ENCODE measurements at regions not wholly inside any gene's neighbourhood (a gene's known extent, or its start where the extent isn't known, plus 50 kb on each side); places are given as distances from the start of the nearest gene placed in this dataset.

DNA sequence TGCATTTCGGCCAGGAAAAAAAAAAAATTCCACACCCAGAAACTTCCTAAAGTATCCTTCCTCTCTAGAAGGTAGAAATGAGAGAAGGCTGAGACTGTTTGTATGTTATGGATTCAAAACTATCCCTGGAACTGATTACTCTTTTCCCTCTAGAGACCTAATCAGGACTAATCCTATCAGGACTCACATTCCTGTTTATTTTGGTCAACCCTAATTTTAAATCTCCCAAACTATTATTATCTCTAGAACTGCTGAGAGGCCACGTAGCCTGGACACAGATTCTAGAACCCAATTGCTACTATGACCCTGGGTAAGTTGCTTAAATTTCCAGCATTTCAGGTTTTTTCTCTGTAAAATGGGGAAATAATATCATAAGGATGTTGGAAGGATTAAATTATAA is 346.8 kb upstream of the MEOX2 start:
- no peak for DNase-seq
- no peaks in the 10 kb centered on the region for H3K36me3 ChIP-seq
- intact Hi-C loops (cut with DNase I; ENCODE audit: low total_unique reads): no loop called here
- H3K4me1 ChIP-seq: peaks cover 0 to 4% (median 0%) of the 10 kb centered on the region in 4 donors
- no peak overlapping the region for H3K27ac ChIP-seq
- H3K9me3 ChIP-seq: no peaks in the 10 kb centered on the region
- no peak for TF ChIP-seq POLR2A (IDR thresholded peaks at IDR 0.05)
- no peak for TF ChIP-seq EP300 (IDR thresholded peaks at IDR 0.05)
- TF ChIP-seq, protein P1, sequence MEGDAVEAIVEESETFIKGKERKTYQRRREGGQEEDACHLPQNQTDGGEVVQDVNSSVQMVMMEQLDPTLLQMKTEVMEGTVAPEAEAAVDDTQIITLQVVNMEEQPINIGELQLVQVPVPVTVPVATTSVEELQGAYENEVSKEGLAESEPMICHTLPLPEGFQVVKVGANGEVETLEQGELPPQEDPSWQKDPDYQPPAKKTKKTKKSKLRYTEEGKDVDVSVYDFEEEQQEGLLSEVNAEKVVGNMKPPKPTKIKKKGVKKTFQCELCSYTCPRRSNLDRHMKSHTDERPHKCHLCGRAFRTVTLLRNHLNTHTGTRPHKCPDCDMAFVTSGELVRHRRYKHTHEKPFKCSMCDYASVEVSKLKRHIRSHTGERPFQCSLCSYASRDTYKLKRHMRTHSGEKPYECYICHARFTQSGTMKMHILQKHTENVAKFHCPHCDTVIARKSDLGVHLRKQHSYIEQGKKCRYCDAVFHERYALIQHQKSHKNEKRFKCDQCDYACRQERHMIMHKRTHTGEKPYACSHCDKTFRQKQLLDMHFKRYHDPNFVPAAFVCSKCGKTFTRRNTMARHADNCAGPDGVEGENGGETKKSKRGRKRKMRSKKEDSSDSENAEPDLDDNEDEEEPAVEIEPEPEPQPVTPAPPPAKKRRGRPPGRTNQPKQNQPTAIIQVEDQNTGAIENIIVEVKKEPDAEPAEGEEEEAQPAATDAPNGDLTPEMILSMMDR (IDR thresholded peaks at IDR 0.05): no peak
- no peak for TF ChIP-seq POLR2AphosphoS5 (IDR thresholded peaks at IDR 0.05)
- WGBS, 5 donors: 59 to 81% (median 65%) methylated on average over 2 of the region's 2 CpGs
- no peaks in the 10 kb centered on the region for H3K27me3 ChIP-seq
- H3K4me3 ChIP-seq: no peak overlapping the region

DNA sequence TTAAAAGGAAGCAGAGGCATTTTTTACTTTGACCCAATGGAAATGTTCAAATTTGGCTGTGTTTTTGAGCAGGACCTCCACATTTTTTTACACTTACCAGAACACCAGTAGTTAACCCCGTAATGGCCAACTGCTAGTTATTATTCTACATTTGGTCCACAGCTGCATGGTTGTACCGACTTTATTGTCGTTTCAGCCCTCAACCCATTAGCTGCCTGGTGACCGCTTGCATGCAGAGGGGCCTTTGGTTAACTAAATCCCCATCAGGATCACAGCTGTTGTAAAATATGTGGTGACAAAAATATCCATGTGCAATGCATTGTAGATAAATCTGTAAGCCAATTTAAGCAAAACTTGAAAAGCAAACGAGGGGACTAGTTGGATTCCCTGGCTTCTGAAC is 342.2 kb upstream of the MEOX2 start:
- TF ChIP-seq EP300 (IDR thresholded peaks at IDR 0.05) (no peak), POLR2AphosphoS5 (IDR thresholded peaks at IDR 0.05) (no peak), POLR2A (IDR thresholded peaks at IDR 0.05) (no peak)
- TF ChIP-seq, protein P1 (IDR thresholded peaks at IDR 0.05): no peak
- DNase-seq: no peak
- Histone ChIP-seq H3K36me3 (no peaks in the 10 kb centered on the region), H3K27ac (no peak overlapping the region), H3K4me1 (peaks cover 0 to 8% (median 1%) of the 10 kb centered on the region in 4 donors), H3K9me3 (no peaks in the 10 kb centered on the region), H3K27me3 (no peaks in the 10 kb centered on the region), H3K4me3 (no peak overlapping the region)
- intact Hi-C loops (cut with DNase I; ENCODE audit: low total_unique reads): no loop called here
- WGBS, 5 donors: 58 to 72% (median 66%) methylated on average over 5 of the region's 5 CpGs

DNA sequence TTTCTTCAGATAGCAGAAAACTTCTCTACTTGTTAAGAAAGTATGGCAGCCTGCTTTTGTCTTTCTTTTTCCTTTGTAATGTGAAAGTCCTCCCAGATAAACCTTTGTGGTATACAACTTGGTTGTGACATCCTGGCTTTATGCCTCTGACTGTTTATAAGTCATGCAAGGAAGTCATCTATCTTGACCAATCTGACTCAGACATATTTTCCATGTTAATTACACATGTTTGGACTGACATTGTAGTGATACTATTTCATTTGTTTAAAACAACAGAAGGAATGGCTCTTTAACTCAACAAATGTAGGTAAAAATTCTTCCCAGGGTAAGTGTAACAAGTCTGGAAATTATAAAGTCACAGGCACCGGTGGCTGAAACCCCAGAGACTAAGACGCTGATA is 341.6 kb upstream of the MEOX2 start:
- H3K4me3 ChIP-seq: no peak overlapping the region
- TF ChIP-seq, protein P1 (IDR thresholded peaks at IDR 0.05): no peak
- TF ChIP-seq POLR2A (IDR thresholded peaks at IDR 0.05): no peak
- TF ChIP-seq EP300 (IDR thresholded peaks at IDR 0.05): no peak
- peak in 1 of 3 donors; percentile 14 for TF ChIP-seq POLR2AphosphoS5 (IDR thresholded peaks at IDR 0.05)
- intact Hi-C loops (cut with DNase I; ENCODE audit: low total_unique reads): no loop called here
- H3K4me1 ChIP-seq: peaks cover 0 to 8% (median 1%) of the 10 kb centered on the region in 4 donors
- DNase-seq: no peak
- no peaks in the 10 kb centered on the region for H3K27me3 ChIP-seq
- H3K27ac ChIP-seq: no peak overlapping the region
- no peaks in the 10 kb centered on the region for H3K36me3 ChIP-seq
- H3K9me3 ChIP-seq: no peaks in the 10 kb centered on the region
- WGBS, 5 donors: 46 to 78% (median 74%) methylated on average over 2 of the region's 2 CpGs

DNA sequence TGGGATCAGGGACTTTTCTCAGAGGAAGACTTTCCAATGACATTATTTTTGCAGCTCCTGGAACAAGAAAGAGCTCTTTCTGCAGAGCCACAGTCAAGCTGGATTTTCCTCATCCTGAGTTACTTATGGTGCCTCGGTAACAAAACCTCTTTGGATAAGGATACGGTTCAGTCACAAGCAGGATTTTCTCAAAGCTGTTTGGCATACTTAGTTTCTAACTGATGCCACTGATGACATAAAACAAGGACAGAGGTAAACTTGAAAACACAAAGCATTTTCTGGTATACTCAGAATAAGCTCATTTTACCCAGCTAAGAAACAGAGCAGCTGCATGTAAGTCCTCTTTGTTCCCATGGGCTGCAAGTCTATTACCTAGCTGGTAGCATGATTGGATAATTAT is 340.9 kb upstream of the MEOX2 start:
- H3K4me3 ChIP-seq: no peak overlapping the region
- H3K27ac ChIP-seq: no peak overlapping the region
- no peak for DNase-seq
- peaks cover 0 to 8% (median 1%) of the 10 kb centered on the region in 4 donors for H3K4me1 ChIP-seq
- TF ChIP-seq POLR2A (IDR thresholded peaks at IDR 0.05): no peak
- TF ChIP-seq, protein P1 (IDR thresholded peaks at IDR 0.05): no peak
- TF ChIP-seq POLR2AphosphoS5 (IDR thresholded peaks at IDR 0.05): no peak
- TF ChIP-seq EP300 (IDR thresholded peaks at IDR 0.05): no peak
- intact Hi-C loops (cut with DNase I; ENCODE audit: low total_unique reads): no loop called here
- H3K36me3 ChIP-seq: no peaks in the 10 kb centered on the region
- no peaks in the 10 kb centered on the region for H3K27me3 ChIP-seq
- WGBS, 5 donors: 80 to 94% (median 89%) methylated on average over 2 of the region's 2 CpGs
- no peaks in the 10 kb centered on the region for H3K9me3 ChIP-seq
